Mesothelial cell of epicardium (in vitro differentiated cells): ENCODE measurements at regions not wholly inside any gene's neighbourhood (a gene's known extent, or its start where the extent isn't known, plus 50 kb on each side); places are given as distances from the start of the nearest gene placed in this dataset.

ENCODE experiments used
- DNase-seq, 2 experiments: peaks; one replicate each; pipeline ENCODE4 v3.0.0; 2021; ENCODE audit warnings: low spot score in 2 of 2; ENCODE audit not compliant: unreplicated experiment in 2 of 2
- H3K27ac Mint-ChIP-seq: 2 replicates; pipeline ENCODE4 v1.8.0; 2021; ENCODE audit warnings: mixed read lengths
- H3K27me3 Mint-ChIP-seq: 2 replicates; pipeline ENCODE4 v1.8.0; 2021; ENCODE audit warnings: low read depth, mixed read lengths
- H3K36me3 Mint-ChIP-seq: 2 replicates; pipeline ENCODE4 v1.8.0; 2021; ENCODE audit warnings: mixed read lengths
- H3K4me1 Mint-ChIP-seq: 2 replicates; pipeline ENCODE4 v1.8.0; 2021; ENCODE audit warnings: mixed read lengths
- H3K4me3 Mint-ChIP-seq: 2 replicates; pipeline ENCODE4 v1.8.0; 2021; ENCODE audit warnings: mild to moderate bottlenecking, moderate library complexity, mixed read lengths
- H3K9me3 Mint-ChIP-seq: 2 replicates; pipeline ENCODE4 v1.8.0; 2021; ENCODE audit warnings: mixed read lengths
- TF ChIP-seq, protein P1 (sequence below): fragments of 200-600 bp; sonication (generic); IDR thresholded peaks from one replicate; pipeline ENCODE4 v1.5.0; 2021; ENCODE audit warnings: antibody characterized with exemption; ENCODE audit not compliant: unreplicated experiment

DNA sequence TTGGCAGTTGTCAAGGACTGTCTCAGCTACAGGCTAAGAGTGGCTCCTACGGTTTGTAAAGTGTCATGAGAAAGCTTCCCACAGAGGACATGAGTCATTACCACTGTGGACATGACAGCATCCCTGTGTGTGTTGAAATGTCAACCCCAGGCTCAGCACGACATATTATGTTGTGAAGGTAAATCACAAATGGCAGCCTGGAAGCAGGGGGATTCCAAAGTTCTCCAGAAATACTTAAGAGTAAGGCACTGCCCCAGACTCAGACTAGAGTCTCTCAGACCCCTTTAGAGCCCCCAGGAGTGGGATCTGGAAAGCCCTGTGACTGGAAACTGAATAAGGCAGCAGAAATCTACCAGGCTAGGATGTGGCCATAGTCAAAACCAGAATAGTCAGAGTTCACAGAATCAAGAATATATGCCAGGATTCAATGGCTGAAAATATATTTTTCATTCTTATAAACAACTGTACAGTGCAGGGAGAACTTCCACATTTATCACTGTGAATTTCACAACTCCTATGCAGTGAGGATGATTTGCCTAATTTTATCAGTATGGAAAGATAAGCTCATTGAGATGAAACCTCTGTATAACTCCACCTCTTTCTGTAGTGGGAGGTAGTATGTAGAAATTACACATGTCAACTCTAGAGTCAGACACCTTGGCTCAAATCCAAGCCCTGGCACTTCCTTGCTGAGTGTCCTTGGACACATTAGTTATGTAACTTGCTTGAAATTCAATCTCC lies 237.1 kb upstream of the CFAP20DC start:
- Mint-ChIP-seq H3K36me3 (no peaks in the 10 kb centered on the region), H3K27me3 (peaks cover 72% of the 10 kb centered on the region), H3K4me3 (no peak overlapping the region), H3K9me3 (no peaks in the 10 kb centered on the region), H3K27ac (no peak overlapping the region), H3K4me1 (peaks cover 27% of the 10 kb centered on the region)
- TF ChIP-seq, protein P1, sequence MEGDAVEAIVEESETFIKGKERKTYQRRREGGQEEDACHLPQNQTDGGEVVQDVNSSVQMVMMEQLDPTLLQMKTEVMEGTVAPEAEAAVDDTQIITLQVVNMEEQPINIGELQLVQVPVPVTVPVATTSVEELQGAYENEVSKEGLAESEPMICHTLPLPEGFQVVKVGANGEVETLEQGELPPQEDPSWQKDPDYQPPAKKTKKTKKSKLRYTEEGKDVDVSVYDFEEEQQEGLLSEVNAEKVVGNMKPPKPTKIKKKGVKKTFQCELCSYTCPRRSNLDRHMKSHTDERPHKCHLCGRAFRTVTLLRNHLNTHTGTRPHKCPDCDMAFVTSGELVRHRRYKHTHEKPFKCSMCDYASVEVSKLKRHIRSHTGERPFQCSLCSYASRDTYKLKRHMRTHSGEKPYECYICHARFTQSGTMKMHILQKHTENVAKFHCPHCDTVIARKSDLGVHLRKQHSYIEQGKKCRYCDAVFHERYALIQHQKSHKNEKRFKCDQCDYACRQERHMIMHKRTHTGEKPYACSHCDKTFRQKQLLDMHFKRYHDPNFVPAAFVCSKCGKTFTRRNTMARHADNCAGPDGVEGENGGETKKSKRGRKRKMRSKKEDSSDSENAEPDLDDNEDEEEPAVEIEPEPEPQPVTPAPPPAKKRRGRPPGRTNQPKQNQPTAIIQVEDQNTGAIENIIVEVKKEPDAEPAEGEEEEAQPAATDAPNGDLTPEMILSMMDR, result no peak
- DNase-seq, result no peak

DNA sequence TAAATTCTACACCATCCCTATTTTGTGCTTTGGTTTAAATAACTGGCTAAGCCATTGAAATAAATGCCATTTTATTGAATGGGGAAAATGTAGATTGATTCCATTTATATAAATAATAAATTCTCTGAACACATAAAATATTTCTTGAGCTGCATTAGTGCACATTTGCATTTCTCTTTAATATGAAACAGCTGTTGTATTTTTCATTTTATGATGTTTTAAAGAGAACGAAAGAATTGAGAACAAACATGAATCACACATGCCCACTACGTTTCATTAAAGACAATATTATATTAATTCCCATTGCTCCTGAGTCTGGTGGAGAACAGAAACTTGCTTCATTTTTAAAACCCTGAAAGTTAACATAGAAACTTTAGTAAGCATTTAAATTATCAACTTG lies 235.7 kb upstream of the CFAP20DC start:
- peaks cover 77% of the 10 kb centered on the region for H3K27me3 Mint-ChIP-seq
- no peak overlapping the region for H3K27ac Mint-ChIP-seq
- no peaks in the 10 kb centered on the region for H3K36me3 Mint-ChIP-seq
- no peak for DNase-seq
- H3K9me3 Mint-ChIP-seq, result no peaks in the 10 kb centered on the region
- TF ChIP-seq, protein P1, result no peak
- no peak overlapping the region for H3K4me3 Mint-ChIP-seq
- peaks cover 25% of the 10 kb centered on the region for H3K4me1 Mint-ChIP-seq

GRCh38 chr3:59284926-59285325 lies 235.1 kb upstream of the CFAP20DC start:
- no peaks in the 10 kb centered on the region for H3K9me3 Mint-ChIP-seq
- no peak for DNase-seq
- H3K4me1 Mint-ChIP-seq, result peaks cover 19% of the 10 kb centered on the region
- no peak overlapping the region for H3K27ac Mint-ChIP-seq
- H3K4me3 Mint-ChIP-seq, result no peak overlapping the region
- H3K36me3 Mint-ChIP-seq, result no peaks in the 10 kb centered on the region
- TF ChIP-seq, protein P1, result no peak
- peaks cover 73% of the 10 kb centered on the region for H3K27me3 Mint-ChIP-seq

DNA sequence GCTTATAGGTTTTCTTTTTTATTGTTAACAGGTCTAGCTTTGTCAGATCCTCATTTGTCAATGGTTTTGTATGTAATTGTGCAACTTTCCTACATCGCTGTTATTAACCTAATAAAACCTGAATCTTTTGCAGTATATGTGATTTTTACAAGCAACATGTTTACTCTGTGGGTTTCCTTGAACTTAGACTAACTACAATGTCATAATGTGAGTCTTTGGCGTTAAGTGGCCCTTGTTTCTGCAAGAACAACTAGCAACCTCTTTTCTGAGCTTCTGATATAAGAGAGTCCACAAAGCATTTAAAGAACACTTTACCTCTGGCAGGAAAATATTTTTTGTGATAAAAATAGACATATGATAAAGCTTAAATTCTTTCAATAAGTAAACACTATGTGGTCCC lies 230.3 kb upstream of the CFAP20DC start:
- Mint-ChIP-seq H3K9me3 (no peaks in the 10 kb centered on the region), H3K27ac (no peak overlapping the region), H3K4me3 (no peak overlapping the region), H3K36me3 (no peaks in the 10 kb centered on the region), H3K4me1 (peaks cover 3% of the 10 kb centered on the region), H3K27me3 (peaks cover 64% of the 10 kb centered on the region)
- DNase-seq, result no peak
- TF ChIP-seq, protein P1, result no peak

DNA sequence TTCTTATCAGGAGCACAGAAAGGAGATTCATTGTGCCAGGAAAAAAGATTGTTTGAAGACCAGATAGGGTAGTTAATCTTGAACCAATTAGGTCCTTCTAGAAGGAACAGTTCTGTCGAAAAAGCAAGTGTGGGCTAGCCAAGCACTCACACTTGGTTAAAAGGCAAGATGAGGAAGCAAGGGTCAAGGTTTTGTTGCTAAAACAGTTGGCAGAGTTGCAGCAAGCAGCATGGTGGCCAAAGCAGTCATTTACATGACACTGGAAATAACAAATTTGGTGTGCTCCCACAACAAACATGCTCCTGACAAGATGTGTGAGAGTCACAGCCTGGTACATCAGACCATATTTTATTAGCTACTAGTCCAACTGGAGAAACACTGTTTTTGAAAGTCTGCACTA lies 228.0 kb upstream of the CFAP20DC start:
- H3K27ac Mint-ChIP-seq, result no peak overlapping the region
- H3K27me3 Mint-ChIP-seq, result peaks cover 63% of the 10 kb centered on the region
- DNase-seq, result no peak
- no peaks in the 10 kb centered on the region for H3K9me3 Mint-ChIP-seq
- H3K36me3 Mint-ChIP-seq, result no peaks in the 10 kb centered on the region
- TF ChIP-seq, protein P1, result no peak
- no peaks in the 10 kb centered on the region for H3K4me1 Mint-ChIP-seq
- H3K4me3 Mint-ChIP-seq, result no peak overlapping the region
